ENCODE measurements at regions not wholly inside any gene's neighbourhood (a gene's known extent, or its start where the extent isn't known, plus 50 kb on each side); places are given as distances from the start of the nearest gene placed in this dataset.

DNA sequence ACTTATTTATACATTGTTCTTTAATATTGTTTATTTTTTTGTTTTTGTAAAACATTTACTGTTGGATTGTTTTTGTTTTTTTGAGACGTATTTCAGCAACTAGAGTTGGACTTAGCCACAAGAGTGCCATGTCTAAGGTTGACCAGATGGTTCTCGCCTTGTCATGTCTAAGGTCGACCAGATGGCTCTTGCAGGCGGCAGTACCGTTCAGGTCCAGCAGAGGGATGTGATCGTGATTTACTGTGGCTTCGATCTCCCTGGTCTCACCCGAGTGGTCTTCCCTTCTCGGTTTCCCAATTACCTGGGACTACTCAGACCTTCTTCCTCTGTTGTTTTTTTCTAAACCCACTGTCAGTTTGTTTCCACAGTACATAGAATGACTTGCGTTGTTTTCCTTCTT is 1438.6 kb downstream of the UQCRFS1 start:
- DNase-seq (ENCODE audit: low read depth, low spot score), result no peak
- Mint-ChIP-seq H3K27me3 (ENCODE audit: low read depth) (no peaks in the 10 kb centered on the region), H3K9me3 (peaks cover 48% of the 10 kb centered on the region), H3K27ac (ENCODE audit: unreplicated experiment) (no peak overlapping the region), H3K4me1 (no peaks in the 10 kb centered on the region), H3K36me3 (ENCODE audit: low read depth) (peaks cover 87% of the 10 kb centered on the region), H3K4me3 (no peak overlapping the region)
- TF ChIP-seq, protein P1, sequence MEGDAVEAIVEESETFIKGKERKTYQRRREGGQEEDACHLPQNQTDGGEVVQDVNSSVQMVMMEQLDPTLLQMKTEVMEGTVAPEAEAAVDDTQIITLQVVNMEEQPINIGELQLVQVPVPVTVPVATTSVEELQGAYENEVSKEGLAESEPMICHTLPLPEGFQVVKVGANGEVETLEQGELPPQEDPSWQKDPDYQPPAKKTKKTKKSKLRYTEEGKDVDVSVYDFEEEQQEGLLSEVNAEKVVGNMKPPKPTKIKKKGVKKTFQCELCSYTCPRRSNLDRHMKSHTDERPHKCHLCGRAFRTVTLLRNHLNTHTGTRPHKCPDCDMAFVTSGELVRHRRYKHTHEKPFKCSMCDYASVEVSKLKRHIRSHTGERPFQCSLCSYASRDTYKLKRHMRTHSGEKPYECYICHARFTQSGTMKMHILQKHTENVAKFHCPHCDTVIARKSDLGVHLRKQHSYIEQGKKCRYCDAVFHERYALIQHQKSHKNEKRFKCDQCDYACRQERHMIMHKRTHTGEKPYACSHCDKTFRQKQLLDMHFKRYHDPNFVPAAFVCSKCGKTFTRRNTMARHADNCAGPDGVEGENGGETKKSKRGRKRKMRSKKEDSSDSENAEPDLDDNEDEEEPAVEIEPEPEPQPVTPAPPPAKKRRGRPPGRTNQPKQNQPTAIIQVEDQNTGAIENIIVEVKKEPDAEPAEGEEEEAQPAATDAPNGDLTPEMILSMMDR (conservative IDR thresholded peaks at IDR 0.05), result peak; percentile 38

DNA sequence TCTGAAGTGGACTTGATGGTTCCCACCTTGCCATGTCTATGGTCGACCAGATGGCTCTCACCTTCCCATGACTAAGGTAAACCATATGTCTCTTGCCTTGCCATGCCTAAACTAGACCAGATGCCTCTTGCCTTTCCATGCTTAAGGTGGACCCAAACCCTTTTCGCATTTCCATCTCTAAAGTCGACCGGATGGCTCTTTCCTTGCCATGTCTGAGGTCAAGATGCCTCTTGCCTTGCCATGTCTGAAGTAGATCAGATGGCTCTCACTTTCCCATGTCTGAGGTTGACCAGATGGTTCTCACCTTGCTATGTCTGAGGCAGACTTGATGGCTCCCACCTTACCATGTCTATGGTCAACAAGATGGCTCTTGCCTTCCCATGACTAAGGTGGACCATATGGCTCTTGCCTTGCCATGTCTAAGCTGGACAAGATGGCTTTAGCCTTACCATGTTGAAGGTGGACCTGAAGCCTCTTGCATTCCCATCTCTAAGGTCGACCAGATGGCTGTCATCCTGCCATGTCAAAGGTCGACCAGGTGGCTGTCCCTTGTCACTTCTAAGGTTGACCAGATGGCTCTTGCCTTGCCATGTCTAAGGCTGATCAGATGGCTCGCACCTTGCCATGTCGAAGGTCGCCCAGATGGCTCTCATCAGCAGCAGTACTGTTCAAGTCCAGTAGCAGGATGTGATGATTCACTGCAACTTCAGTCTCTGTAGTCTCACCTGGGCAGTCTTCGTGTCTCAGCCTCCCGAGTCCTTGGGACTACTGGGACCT is 1439.4 kb downstream of the UQCRFS1 start:
- H3K4me1 Mint-ChIP-seq, result no peaks in the 10 kb centered on the region
- H3K4me3 Mint-ChIP-seq, result no peak overlapping the region
- no peaks in the 10 kb centered on the region for H3K27me3 Mint-ChIP-seq (ENCODE audit: low read depth)
- H3K9me3 Mint-ChIP-seq, result peaks cover 46% of the 10 kb centered on the region
- peaks cover 86% of the 10 kb centered on the region for H3K36me3 Mint-ChIP-seq (ENCODE audit: low read depth)
- no peak overlapping the region for H3K27ac Mint-ChIP-seq (ENCODE audit: unreplicated experiment)
- TF ChIP-seq, protein P1 (conservative IDR thresholded peaks at IDR 0.05), result no peak
- DNase-seq (ENCODE audit: low read depth, low spot score), result no peak

DNA sequence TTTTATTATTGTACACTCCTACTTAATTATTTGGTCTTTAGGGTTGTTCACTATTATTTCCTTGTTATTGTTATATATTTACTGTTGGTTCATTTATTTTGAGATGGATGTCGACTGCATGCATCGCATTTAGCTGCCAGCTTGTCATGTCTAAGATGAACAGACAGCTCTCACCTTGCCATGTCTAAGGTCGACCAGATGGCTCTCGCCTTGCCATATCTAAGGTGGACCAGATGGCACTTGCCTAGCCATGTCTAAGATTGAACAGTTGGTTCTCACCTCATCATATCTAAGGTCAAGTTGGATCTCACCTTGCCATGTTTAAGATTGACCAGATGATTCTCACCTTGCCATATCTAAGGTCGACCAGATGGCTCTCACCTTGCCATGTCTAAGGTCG is 1440.9 kb downstream of the UQCRFS1 start:
- no peak for DNase-seq (ENCODE audit: low read depth, low spot score)
- H3K9me3 Mint-ChIP-seq, result peaks cover 48% of the 10 kb centered on the region
- H3K27ac Mint-ChIP-seq (ENCODE audit: unreplicated experiment), result no peak overlapping the region
- no peaks in the 10 kb centered on the region for H3K27me3 Mint-ChIP-seq (ENCODE audit: low read depth)
- no peak overlapping the region for H3K4me3 Mint-ChIP-seq
- H3K36me3 Mint-ChIP-seq (ENCODE audit: low read depth), result peaks cover 82% of the 10 kb centered on the region
- H3K4me1 Mint-ChIP-seq, result no peaks in the 10 kb centered on the region
- TF ChIP-seq, protein P1 (conservative IDR thresholded peaks at IDR 0.05), result no peak

DNA sequence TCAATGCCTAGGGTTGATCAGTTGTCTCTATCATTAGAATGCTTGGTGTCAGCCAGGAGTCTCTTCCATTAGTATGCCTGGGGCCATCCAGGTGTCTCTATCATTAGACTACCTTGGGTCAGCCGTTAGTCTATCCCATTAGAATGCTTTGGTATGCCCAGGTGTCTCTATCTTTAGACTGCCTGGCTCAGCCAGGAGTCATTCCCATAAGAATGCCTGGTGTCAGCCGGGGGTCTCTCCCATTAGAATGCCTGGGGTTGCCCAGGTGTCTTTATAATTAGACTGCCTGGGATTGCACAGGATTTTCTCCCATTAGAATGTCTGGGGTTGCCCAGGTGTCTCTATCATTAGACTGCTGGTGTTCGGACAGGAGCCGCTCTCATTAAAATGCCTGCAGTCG is 1442.9 kb downstream of the UQCRFS1 start:
- no peak overlapping the region for H3K4me3 Mint-ChIP-seq
- TF ChIP-seq, protein P1 (conservative IDR thresholded peaks at IDR 0.05), result no peak
- H3K4me1 Mint-ChIP-seq, result no peaks in the 10 kb centered on the region
- H3K9me3 Mint-ChIP-seq, result peaks cover 42% of the 10 kb centered on the region
- H3K36me3 Mint-ChIP-seq (ENCODE audit: low read depth), result peaks cover 68% of the 10 kb centered on the region
- H3K27me3 Mint-ChIP-seq (ENCODE audit: low read depth), result no peaks in the 10 kb centered on the region
- DNase-seq (ENCODE audit: low read depth, low spot score), result no peak
- H3K27ac Mint-ChIP-seq (ENCODE audit: unreplicated experiment), result no peak overlapping the region

DNA sequence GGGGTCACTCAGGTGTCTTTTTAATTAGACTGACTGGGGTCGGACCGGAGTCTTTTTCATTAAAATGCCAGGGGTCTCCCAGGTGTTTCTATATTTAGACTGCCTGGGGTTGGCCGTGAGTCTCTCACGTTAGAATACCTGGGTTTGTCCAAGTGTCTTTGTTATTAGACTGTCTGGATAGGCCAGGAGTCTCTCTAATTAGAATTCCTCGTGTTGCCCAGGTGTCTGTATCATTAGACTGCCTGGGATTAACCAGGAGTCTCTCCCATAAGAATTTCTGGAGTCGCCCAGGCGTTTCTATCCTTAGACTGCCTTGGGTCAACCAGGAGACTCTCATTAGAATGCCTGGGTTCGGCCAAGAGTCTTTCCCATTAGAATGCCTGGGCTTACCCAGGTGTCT is 1445.7 kb downstream of the UQCRFS1 start:
- H3K9me3 Mint-ChIP-seq, result peaks cover 40% of the 10 kb centered on the region
- no peaks in the 10 kb centered on the region for H3K4me1 Mint-ChIP-seq
- TF ChIP-seq, protein P1 (conservative IDR thresholded peaks at IDR 0.05), result no peak
- H3K27me3 Mint-ChIP-seq (ENCODE audit: low read depth), result no peaks in the 10 kb centered on the region
- no peak overlapping the region for H3K27ac Mint-ChIP-seq (ENCODE audit: unreplicated experiment)
- H3K4me3 Mint-ChIP-seq, result no peak overlapping the region
- H3K36me3 Mint-ChIP-seq (ENCODE audit: low read depth), result peaks cover 53% of the 10 kb centered on the region
- no peak for DNase-seq (ENCODE audit: low read depth, low spot score)
